Astrocyte (in vitro differentiated cells and primary cell): ENCODE measurements at regions not wholly inside any gene's neighbourhood (a gene's known extent, or its start where the extent isn't known, plus 50 kb on each side); places are given as distances from the start of the nearest gene placed in this dataset.

Experiments used
- DNase-seq: peaks from one replicate; pipeline ENCODE4 v3.0.0-alpha.2; 2010; ENCODE audit warnings: low read depth
- FAIRE-seq: peaks from 2 replicates; lab custom pipeline; 2011; peaks lifted over from hg19 to GRCh38; lab: Jason Lieb, UNC
- H2AFZ ChIP-seq: 2 replicates; pipeline ENCODE4 v1.6.0; 2012; ENCODE audit warnings: low read depth, low read length, inconsistent platforms
- H3K27ac ChIP-seq: 2 replicates; pipeline ENCODE4 v1.5.1; 2011; ENCODE audit warnings: low read depth, low read length, inconsistent platforms
- H3K27me3 ChIP-seq: 2 replicates; pipeline ENCODE4 v1.6.0; 2011; ENCODE audit warnings: low read length, inconsistent platforms; ENCODE audit not compliant: insufficient read depth
- H3K36me3 ChIP-seq: 2 replicates; pipeline ENCODE4 v1.5.1; 2011; ENCODE audit warnings: low read length, inconsistent platforms; ENCODE audit not compliant: insufficient read depth
- H3K4me1 ChIP-seq: 2 replicates; pipeline ENCODE4 v1.5.1; 2011; ENCODE audit warnings: low read length, inconsistent platforms; ENCODE audit not compliant: insufficient read depth
- H3K4me2 ChIP-seq: 2 replicates; pipeline ENCODE4 v1.6.0; 2012; ENCODE audit warnings: low read length, inconsistent platforms
- H3K4me3 ChIP-seq: 2 replicates; pipeline ENCODE4 v1.5.1; 2011; ENCODE audit warnings: low read depth, mild to moderate bottlenecking, low read length, inconsistent platforms; ENCODE audit not compliant: insufficient read depth
- H3K79me2 ChIP-seq: 2 replicates; pipeline ENCODE4 v1.6.0; 2012; ENCODE audit warnings: mild to moderate bottlenecking, low read length, inconsistent platforms; ENCODE audit not compliant: insufficient read depth
- H3K9ac ChIP-seq: 2 replicates; pipeline ENCODE4 v1.6.0; 2012; ENCODE audit warnings: mild to moderate bottlenecking, low read length, inconsistent platforms
- H3K9me3 ChIP-seq: 2 replicates; pipeline ENCODE4 v1.5.1; 2012; ENCODE audit warnings: low read depth, mild to moderate bottlenecking, low read length, inconsistent platforms; ENCODE audit not compliant: insufficient read depth
- H4K20me1 ChIP-seq: 2 replicates; pipeline ENCODE4 v1.6.0; 2012; ENCODE audit warnings: low read length, inconsistent platforms; ENCODE audit not compliant: insufficient read depth
- H3K27ac Mint-ChIP-seq: one replicate; pipeline ENCODE4 v1.8.0; 2021; ENCODE audit warnings: mild to moderate bottlenecking, mixed read lengths; ENCODE audit not compliant: unreplicated experiment
- H3K27me3 Mint-ChIP-seq: one replicate; pipeline ENCODE4 v1.8.0; 2021; ENCODE audit warnings: low read depth, mixed read lengths; ENCODE audit not compliant: unreplicated experiment
- H3K36me3 Mint-ChIP-seq: one replicate; pipeline ENCODE4 v1.8.0; 2021; ENCODE audit warnings: low read depth, mixed read lengths; ENCODE audit not compliant: unreplicated experiment
- H3K4me1 Mint-ChIP-seq: one replicate; pipeline ENCODE4 v1.8.0; 2021; ENCODE audit warnings: low read depth, mixed read lengths; ENCODE audit not compliant: unreplicated experiment
- H3K4me3 Mint-ChIP-seq: one replicate; pipeline ENCODE4 v1.8.0; 2021; ENCODE audit warnings: mild to moderate bottlenecking, moderate library complexity, mixed read lengths; ENCODE audit not compliant: unreplicated experiment
- H3K9me3 Mint-ChIP-seq: one replicate; pipeline ENCODE4 v1.8.0; 2021; ENCODE audit warnings: mild to moderate bottlenecking, mixed read lengths; ENCODE audit not compliant: unreplicated experiment
- CTCF ChIP-seq: IDR thresholded peaks from 2 replicates; pipeline ENCODE4 v1.5.1; 2011; ENCODE audit warnings: low read depth, mild to moderate bottlenecking, inconsistent platforms, low read length, moderate library complexity; ENCODE audit not compliant: insufficient read depth
- EZH2 ChIP-seq: IDR thresholded peaks from 2 replicates; pipeline ENCODE4 v1.6.1; 2012; ENCODE audit warnings: mild to moderate bottlenecking, low read length, inconsistent platforms; ENCODE audit not compliant: insufficient read depth

DNA sequence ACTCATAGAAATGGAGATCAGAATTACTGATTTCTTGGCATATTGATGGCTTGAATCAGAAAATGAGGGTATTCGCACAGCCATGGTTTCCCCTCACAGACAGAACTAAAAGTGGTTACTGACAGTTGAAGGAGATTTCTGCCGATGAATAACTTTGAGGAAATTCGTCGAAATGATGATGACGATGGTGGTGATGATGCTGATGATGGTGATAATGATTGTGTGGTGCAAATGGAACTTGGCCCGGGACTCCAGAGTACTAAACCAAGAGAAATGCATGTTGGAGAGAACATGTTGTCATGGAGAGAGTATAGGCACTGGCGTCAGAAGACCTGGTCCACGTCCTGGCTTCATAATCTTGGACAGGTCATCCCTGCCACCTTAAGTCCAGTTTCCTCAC is 163.2 kb downstream of the EVX1 start:
- Mint-ChIP-seq H3K4me3 (no peak overlapping the region), H3K9me3 (peaks cover 3% of the 10 kb centered on the region), H3K27me3 (peaks cover 18% of the 10 kb centered on the region), H3K4me1 (no peaks in the 10 kb centered on the region), H3K36me3 (no peaks in the 10 kb centered on the region), H3K27ac (no peak overlapping the region)
- no peaks in the 10 kb centered on the region for H3K79me2 ChIP-seq
- no peak overlapping the region for H2AFZ ChIP-seq
- no peak overlapping the region for H3K4me2 ChIP-seq
- H3K4me3 ChIP-seq, result no peak overlapping the region
- DNase-seq (no peak), FAIRE-seq (no peak)
- TF ChIP-seq EZH2 (no peak), CTCF (no peak)
- no peak overlapping the region for H3K27ac ChIP-seq
- no peaks in the 10 kb centered on the region for H3K9me3 ChIP-seq
- no peak overlapping the region for H3K9ac ChIP-seq
- H3K36me3 ChIP-seq, result no peaks in the 10 kb centered on the region
- H3K27me3 ChIP-seq, result peaks cover 2% of the 10 kb centered on the region
- H3K4me1 ChIP-seq, result no peaks in the 10 kb centered on the region
- H4K20me1 ChIP-seq, result no peaks in the 10 kb centered on the region

GRCh38 chr7:27409311-27409710 is 166.7 kb downstream of the EVX1 start:
- Histone ChIP-seq H3K4me1 (no peaks in the 10 kb centered on the region), H2AFZ (no peak overlapping the region), H3K27me3 (peaks cover 7% of the 10 kb centered on the region), H3K4me2 (no peak overlapping the region), H3K27ac (no peak overlapping the region), H3K4me3 (no peak overlapping the region), H4K20me1 (no peaks in the 10 kb centered on the region), H3K79me2 (no peaks in the 10 kb centered on the region), H3K36me3 (no peaks in the 10 kb centered on the region), H3K9me3 (no peaks in the 10 kb centered on the region), H3K9ac (no peak overlapping the region)
- DNase-seq, result no peak
- Mint-ChIP-seq H3K36me3 (no peaks in the 10 kb centered on the region), H3K9me3 (no peaks in the 10 kb centered on the region), H3K27ac (no peak overlapping the region), H3K4me1 (no peaks in the 10 kb centered on the region), H3K4me3 (no peak overlapping the region), H3K27me3 (peaks cover 14% of the 10 kb centered on the region)
- no peak for FAIRE-seq
- no peak for TF ChIP-seq EZH2
- TF ChIP-seq CTCF, result no peak

GRCh38 chr7:27409776-27410175 is 167.2 kb downstream of the EVX1 start:
- DNase-seq, result no peak
- H3K4me2 ChIP-seq, result no peak overlapping the region
- H3K36me3 ChIP-seq, result no peaks in the 10 kb centered on the region
- Mint-ChIP-seq H3K4me1 (no peaks in the 10 kb centered on the region), H3K27ac (no peak overlapping the region), H3K27me3 (peaks cover 14% of the 10 kb centered on the region), H3K9me3 (no peaks in the 10 kb centered on the region), H3K4me3 (no peak overlapping the region), H3K36me3 (no peaks in the 10 kb centered on the region)
- no peaks in the 10 kb centered on the region for H3K4me1 ChIP-seq
- no peaks in the 10 kb centered on the region for H4K20me1 ChIP-seq
- peaks cover 7% of the 10 kb centered on the region for H3K27me3 ChIP-seq
- H3K9ac ChIP-seq, result no peak overlapping the region
- H3K4me3 ChIP-seq, result no peak overlapping the region
- no peak for TF ChIP-seq EZH2
- TF ChIP-seq CTCF, result no peak
- H3K79me2 ChIP-seq, result no peaks in the 10 kb centered on the region
- no peaks in the 10 kb centered on the region for H3K9me3 ChIP-seq
- H3K27ac ChIP-seq, result no peak overlapping the region
- no peak overlapping the region for H2AFZ ChIP-seq
- FAIRE-seq, result no peak
